RPMI7951 (cell line): ENCODE measurements at regions not wholly inside any gene's neighbourhood (a gene's known extent, or its start where the extent isn't known, plus 50 kb on each side); places are given as distances from the start of the nearest gene placed in this dataset.
A peak's percentile ranks its signal among the peaks of the same experiment; 100 is the strongest.
"Not testable (repeated sequence)": the region's sequence is repeated elsewhere in the genome, so short reads cannot be mapped to it uniquely, and the experiment has no call there.

Source experiments
- DNase-seq: peaks from one replicate; pipeline ENCODE4 v3.0.0-alpha.2; 2012; ENCODE audit warnings: low read depth

DNA sequence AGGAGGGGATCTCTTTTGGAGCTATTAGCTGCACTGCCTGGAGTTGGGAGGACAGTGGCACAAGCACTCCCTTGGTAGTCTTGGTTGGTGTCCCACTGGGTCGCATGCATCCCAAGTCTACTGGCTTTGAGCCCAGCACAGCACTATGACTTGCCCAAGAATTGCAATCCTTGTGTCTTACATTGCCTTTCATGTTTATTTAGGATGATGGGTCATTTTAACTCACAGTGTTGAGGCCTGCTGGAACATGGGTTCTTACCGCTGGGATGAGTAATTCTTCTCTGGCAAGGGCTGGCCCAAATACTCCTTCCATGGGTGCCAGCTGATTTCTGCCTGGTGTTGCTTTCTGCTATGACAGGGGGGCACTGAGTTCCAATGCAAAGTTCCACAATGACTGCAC lies 185.5 kb downstream of the TEX13C start:
- no peak for DNase-seq

DNA sequence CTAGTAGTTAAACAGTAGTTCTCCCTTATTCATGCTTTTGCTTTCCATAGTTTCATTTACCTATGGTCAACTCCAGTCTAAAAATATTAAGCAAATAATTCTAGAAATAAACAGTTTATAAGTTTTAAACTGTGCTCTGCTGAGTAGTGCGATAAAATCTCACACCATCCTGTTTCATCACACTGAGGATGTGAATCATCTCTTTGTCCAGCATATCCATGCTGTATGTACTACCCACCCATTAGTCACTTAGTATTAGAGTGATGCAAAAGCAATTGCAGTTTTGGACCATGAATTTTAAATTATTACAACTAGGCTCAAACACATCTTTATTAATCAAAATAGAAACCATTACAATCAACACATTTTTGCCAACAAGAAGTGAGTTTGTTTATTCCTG lies 187.4 kb downstream of the TEX13C start:
- DNase-seq: peak; percentile 1

DNA sequence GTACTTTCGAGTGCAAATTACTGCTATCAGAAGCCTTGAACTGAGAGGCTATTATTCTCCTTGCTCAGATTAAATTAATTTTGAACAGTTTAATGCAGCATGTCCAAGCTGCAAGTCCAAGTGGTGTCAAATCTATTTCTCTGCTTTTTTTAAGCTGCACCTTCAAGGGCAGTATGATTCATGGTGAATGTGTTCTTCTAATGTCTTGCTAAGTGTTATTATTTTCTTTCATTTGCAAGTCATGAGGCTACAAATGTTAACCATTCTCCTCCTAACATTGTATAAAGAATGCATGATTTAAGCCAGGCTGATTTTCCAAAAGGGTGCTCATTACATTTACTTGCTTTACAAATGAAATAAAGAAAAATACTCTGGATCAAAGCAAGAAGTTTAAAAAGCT lies 200.4 kb downstream of the TEX13C start:
- no peak for DNase-seq

DNA sequence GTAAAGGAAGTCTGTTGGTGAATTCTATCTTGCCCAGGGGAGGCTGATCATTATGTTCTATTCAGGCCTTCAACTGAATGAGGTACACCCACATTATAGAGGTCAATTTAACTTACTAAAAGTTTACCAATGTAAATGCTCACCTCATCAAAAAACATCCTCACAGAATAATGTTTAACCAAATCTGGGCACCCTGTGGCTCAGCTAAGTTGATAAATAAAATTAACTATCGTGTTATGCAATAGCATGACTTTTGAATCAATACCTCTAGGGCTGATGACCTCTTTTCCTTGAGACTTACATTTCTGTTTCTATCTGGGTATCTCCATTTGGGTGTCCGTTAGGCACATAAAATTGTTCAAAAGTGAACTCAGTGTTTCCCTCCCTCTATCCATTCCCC lies 203.1 kb downstream of the TEX13C start:
- DNase-seq: no peak

DNA sequence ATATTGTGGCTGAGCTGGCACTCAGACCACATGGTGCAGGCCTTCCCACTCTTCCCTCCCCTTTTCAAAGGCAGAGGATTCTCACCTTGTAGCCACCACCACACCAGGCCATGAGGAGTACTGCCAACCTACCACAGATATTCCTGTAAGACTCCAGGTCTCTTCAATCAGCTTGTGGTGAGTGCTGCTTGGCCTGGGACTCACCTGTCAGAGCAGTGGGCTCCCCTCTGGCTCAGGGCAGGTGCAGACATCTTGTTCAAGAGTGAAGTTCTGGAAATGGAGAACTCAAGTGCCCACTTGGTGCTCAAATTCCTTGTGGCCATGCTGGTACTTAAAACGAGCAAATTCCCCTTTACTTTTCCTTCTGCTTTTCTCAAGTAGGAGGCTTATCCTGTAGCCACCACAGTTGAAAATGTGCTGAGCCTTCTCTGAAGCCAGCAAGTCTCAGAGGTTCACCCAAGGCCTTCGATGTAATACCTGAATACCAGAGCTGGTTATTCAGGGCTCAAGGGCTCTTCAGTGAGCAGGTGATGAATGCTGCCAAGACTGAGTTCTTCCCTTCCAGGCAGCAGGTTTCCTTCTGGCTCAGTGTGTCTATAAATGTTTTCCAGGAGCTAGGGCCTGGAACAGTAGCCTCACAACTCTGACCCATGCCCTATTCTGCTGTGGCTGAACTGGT lies 212.9 kb downstream of the TEX13C start:
- DNase-seq: no peak

DNA sequence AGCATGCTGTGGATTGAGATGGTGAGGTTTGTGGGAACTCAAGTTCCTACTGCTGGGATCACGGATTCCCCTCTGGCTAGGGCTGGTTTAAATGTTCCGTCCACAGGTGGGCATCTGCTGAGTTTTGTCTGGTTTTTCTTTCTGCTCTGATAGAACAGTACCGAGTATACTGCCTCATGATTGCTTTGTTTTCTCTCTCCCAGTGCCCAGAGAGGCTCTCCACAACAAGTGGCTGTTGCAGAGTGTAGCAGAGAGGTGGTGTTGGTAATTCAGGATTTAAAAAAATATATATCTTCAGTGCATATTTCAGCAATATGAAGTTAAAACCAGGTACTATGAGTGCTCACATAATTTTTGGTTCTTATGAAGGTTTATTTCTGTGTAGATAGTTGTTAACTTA lies 213.7 kb downstream of the TEX13C start:
- no peak for DNase-seq

DNA sequence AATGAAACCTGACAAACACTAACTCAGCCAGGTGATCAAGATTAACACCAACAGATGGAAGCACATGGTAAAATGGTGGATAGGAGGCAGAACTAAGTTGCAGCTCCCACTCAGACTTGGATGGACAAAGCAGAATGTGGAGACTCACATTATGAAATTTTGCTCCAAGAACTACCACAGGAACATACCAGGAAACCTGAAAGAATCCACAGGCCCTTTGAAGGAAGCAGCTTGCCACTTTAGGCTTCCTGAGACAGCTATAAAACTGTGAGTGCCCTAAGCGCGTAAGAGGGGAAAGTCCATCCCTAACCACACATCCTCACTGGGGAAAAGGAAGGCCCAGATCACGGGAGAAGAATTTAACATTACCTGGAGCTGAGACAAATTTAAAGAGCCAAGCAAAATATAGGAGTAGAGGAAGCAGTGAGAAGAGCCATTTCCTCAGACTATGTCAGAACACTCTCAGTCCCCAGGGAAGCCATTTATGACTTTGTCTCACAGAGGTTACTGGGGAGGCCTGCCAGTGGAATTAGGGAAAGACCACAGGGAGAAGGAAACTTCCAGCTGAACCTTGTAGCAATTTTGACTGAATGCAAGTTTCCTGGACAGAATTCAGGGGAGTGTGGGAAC lies 224.5 kb downstream of the TEX13C start:
- no peak for DNase-seq

DNA sequence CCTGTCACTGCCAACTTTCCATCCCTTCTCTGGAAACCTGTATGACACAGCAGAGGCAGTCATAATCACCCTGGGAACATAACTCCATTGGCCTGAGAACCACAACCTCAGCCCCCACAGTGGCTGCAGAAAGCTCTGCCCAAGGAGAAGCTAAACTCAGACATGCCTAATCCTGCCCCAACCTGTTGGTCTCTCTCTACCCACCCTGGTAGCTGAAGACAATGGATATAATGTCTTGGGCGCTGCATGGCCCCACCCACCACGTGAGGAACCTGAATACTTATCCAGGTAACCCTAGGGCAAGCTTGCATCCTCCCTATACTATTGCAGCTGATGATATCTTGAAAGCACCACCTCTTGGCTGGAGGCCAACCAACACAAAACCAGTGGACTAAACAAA lies 225.2 kb downstream of the TEX13C start:
- DNase-seq: no peak

DNA sequence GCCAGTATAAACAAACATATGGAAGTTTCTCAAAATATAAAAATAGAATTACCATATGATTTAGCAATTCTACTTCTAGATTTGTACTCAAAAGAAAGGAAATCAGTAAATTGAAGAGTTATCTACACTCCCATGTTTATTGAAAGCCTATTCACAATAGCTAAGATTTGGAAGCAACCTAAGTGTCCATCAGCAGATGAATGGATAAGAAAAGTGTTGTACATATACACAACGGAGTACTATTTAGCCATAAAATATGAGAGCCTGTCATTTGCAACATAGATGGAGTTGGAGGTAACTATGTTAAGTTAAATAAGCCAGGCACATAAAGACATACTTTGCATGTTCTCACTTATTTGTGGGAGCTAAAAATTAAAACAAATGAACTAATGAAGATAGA lies 257.8 kb downstream of the TEX13C start:
- no peak for DNase-seq

DNA sequence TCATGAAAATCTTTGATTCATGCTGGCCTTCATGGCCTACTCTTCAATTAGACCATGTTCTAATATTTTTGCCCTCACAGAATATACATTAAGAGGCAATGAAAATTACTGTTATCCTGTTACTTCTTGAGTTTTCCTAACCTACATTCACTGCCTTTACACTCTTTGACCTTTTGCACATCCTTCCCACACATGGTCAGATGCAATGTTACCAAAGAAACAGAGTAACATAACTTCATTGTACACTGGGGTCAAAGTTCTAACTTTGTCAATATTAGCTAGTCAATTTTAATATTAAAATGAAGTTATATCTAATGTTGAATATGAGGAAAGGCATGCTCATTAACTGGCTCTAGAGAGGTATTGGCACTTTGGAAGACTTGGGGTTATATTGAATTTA lies 284.8 kb downstream of the TEX13C start:
- DNase-seq: no peak

DNA sequence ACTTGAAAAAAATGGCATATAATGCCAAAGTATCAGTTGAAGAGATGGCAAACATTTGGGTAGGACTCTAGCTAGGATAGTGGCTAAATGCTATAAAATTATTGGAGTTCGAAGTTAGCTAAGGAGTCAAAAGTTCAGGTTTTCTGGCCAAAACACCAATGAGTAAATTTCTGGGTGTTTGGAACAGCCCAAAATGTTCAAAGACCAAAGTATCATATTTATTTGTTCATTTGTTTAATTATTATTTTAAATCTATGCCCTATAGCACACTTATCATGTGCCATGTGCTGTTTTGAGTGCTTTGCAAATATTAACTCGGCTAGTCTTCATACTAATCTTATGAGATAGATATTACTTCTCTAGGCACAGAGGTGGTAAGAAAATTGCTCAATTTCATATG lies 285.5 kb downstream of the TEX13C start:
- no peak for DNase-seq

DNA sequence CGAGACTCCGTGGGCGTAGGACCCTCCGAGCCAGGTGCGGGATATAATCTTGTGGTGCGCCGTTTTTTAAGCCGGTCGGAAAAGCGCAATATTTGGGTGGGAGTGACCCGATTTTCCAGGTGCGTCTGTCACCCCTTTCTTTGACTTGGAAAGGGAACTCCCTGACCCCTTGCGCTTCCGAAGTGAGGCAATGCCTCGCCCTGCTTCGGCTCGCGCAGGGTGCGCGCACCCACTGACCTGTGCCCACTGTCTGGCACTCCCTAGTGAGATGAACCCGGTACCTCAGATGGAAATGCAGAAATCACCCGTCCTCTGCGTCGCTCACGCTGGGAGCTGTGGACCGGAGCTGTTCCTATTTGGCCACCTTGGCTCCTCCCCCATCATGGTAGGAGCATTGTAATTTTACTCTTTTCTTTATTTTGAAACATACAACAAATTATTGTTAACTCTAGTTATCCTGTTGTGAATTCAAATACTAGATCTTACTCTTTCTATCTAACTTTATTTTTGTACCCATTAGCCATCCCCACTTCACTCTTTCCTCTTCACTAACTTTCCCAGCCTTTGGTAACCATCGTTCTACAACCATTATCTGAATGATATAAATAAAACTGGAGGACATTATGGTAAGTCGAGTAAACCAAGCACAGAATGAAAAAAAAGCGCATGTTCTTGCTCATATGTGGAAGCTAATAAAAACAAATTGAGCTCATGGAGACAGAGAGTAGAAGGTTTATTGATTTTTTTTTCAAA lies 295.1 kb downstream of the TEX13C start:
- DNase-seq: not testable (repeated sequence)

DNA sequence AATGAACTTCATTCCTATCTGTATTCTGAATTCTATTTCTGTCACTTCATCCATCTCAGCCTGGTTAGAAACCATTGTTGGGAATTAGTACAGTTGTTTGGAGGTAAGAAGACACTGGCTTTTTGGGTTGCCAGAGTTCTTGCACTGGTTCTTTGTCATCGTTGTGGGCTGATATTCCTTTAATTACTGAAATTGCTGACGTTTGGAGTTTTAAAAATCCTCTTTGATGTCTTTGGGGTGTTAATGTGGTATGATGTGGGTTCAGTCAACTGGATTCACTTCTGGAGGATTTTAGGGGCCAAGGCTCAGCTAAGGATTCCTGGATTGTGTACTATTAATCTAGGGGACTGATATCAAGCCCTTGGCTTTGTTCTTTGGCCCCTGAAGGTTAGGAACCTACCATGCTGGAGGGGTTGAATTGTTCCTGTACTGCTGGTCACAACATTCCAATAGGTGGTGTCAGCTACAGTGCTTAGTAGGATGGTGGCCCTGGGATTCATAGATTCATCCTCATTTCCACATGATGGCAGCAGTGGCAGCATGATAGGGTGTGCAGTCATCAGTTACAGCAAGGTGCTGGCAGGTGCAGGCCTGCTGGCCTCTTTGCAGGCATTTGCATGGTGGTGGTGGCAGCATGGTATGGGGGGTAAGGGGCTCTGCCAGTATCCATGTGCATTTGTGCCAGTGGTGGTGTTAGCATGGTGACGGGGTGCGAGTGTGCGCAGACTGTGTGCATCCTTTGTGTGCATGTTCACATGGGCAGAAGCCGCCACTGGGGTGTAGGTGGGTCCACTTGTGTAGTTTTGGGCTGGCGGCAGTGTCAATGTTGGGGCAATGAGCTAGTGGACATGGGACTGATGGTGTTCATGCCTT lies 301.3 kb downstream of the TEX13C start:
- no peak for DNase-seq

DNA sequence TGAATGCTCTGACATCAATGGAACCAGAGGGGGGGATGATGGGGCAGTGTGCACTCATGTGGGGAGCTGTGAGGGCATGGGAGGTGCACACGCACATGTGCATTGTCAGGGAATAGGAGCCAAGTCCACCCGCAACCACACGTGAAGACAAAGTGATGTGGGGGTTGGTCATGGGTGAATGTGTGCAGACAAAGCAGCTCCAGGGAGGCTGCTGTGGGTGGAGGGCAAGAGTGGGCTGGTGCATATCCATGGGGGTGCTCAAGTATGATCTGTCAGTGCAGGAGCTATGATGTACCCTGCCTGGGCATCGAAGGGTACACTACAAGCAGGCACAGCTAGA lies 301.9 kb downstream of the TEX13C start:
- no peak for DNase-seq

DNA sequence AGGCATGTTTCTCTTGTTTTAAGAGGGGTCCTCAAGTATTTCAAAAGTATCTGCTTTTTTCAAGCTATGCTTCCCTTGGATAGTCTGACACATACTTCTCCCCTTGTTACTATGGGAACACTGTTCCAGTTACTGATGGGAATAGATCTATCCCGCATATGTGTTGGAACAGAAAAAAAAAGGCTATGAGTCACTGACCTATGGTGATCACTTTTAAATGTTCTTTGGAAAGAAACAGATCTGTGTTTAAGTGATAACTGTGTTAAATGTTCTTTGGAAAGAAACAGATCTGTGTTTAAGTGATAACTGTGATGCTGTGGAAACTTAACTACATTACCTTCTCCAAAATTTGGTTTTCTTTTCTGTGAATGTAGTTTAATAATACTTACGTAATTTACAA lies 303.2 kb downstream of the TEX13C start:
- no peak for DNase-seq

DNA sequence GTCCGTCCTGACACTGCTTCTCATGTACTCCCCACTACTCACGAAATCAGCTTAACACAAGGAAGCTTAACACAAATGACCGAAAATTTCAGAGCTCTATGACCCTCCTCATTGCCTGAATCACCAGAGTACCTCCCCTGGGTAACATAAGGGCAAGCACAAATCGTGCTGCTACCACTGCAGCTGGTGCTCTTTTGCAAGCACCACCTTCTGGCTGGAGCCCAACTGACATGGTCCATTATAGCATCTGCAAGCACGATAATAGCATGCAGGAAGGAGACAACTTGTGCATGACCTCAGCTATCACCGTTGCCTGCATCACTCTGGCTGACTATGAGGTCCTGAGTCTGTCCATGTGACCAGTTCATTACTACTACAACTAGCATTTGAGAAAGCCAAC lies 308.0 kb downstream of the TEX13C start:
- no peak for DNase-seq

DNA sequence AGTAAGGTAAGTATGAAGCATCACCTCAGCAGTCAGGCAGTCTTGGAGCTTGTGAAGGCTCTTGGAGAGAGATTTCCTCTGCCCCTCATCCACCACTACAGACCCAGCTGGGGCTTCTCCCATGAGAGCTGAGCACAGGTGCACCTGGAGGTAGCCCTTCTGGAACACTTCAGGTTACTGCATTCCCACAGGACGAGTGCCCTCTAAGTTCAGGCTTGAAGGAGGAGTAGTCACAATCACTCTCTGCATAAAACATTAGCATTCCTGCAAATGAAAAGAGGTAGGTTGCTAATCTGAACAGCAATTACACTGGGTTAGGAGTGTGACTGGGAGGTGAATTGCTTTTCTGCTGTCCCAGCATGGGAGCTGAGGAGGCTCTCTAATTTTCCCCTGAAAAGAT lies 308.8 kb downstream of the TEX13C start:
- DNase-seq: no peak

DNA sequence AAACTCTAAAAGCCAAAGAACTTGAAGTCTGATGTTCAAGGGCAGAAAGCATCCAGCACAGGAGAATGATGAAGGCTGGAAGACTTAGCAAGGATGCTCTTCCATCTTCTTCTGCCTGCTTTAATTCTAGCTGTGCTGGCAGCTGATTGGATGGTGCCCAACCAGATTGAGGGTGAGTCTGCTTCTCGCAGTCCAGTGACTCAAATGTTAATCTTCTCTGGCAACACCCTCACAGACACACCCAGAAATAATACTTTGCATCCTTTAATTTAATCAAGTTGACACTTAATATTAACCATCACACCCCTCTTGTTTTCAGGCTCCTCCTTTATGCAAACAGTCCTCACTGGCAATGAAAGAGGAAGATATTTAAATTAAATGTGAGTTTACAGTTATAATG lies 321.7 kb downstream of the TEX13C start:
- no peak for DNase-seq

DNA sequence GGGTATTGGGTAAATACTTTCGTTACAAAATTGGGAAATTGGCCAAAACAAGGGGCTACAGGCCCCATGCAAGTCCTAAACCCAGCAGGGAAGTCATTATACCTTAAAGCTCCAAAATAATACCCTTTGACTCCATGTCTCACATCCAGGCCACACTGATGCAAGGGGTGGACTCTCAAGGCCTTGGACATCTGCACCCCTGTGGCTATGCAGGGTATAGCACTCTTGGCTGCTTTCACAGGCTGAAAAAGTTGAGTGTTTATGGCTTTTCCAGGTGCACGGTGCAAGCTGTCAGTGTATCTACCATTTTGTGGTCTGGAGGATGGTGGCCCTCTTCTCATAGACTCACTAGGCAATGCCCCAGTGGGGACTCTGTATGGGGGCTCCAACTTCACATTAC lies 326.5 kb downstream of the TEX13C start:
- no peak for DNase-seq

DNA sequence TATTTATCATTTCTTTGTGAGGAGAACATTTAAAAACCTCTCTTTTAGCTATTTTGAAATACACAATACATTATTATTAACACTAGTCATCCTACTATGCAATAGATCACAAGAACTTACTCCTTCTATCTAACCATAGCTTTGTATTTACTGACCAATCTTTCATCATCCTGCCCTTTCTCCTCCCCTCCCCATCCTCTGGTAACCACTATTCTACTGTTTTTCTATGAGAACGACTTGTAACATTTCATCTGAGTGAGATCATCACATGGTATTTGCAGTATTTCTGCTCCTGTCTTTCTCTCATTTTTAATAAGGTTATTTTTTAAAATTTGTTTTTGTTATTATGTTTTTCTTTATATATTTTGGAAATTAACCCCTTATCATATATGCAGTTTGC lies 331.8 kb downstream of the TEX13C start:
- DNase-seq: no peak

DNA sequence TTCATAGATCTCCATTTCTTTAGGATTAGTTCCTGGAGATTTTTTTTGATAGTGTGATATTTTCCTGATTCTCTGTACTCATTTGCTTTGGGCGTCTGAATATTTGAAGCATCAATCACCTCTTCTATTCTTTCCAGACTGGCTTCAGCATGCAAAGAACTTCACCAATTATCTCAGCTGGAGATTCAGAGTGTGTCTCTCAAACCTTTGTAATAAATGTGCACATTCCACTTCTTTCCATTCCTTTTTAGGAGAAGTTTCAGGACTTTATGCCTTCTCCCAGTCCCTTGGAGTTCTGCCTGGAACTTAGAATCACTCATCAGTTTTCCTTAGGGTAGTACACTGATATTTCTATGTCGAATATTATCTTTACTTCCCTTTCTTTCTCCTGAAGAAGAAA lies 334.8 kb downstream of the TEX13C start:
- no peak for DNase-seq

DNA sequence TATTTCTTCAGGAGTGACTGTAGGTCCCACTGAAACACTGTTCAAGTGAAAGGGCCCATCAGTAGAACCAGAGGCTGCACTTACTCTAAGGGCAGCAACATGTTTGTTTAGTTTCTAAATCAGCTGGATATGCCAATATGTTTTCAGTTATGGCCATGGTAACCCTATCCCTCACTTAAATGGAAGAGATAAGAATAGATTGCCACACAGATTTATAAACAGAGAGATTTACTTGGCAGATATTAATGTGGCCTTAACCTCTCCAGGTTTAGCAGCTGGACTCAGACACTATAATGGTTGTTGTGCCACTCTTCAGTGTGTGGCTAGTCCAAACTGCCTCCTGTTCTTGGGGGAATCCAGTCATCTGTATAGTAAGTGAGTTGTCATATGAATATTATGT lies 354.1 kb downstream of the TEX13C start:
- DNase-seq: no peak
